HCT116 (cell line): ENCODE measurements at regions not wholly inside any gene's neighbourhood (a gene's known extent, or its start where the extent isn't known, plus 50 kb on each side); places are given as distances from the start of the nearest gene placed in this dataset.

Experiments
- ATAC-seq: fragments of 200-7000 bp; cut with Tn5 transposase; 2 replicates; pipeline ENCODE4 v1.9.1; 2020; ENCODE audit warnings: mild to moderate bottlenecking, moderate library complexity
- BruUV-seq: library from RNA; stranded (reverse); fragments of 400-500 nt; replicated peaks from 2 replicates; lab custom pipeline; 2021; lab: Mats Ljungman, UMichigan
- CTCF ChIA-PET: fragments of 300-600 bp; sonication (Branson Sonifier 250); formaldehyde crosslinking; loops from one replicate; lab custom pipeline; 2021; ENCODE audit warnings: antibody characterized with exemption; lab: Charles Lee
- POLR2A ChIA-PET: fragments of 300-600, 350-600 bp; sonication (Branson Sonifier 250); formaldehyde crosslinking; loops from one replicate; lab custom pipeline; 2021; ENCODE audit warnings: antibody characterized with exemption; lab: Charles Lee
- RAD21 ChIA-PET, 2 experiments: fragments of 300-600 bp; sonication (Branson Sonifier 250); formaldehyde crosslinking; loops; one replicate each; lab custom pipeline; 2023; ENCODE audit warnings: low total read pairs in 2 of 2; ENCODE audit not compliant: uncharacterized antibody in 2 of 2, unreplicated experiment in 2 of 2, low non-redundant PET in 1 of 2; lab: Charles Lee
- DNase-seq: peaks from one replicate; pipeline ENCODE4 v3.0.0-alpha.2; 2010; ENCODE audit warnings: low read depth, low spot score
- H2AFZ ChIP-seq: fragments of 200-600 bp; shearing (Covaris generic), sonication (generic); 2 replicates; pipeline ENCODE4 v1.6.1; 2017; ENCODE audit warnings: low read depth, mixed run types, mixed read lengths, antibody characterized with exemption, low read length; ENCODE audit not compliant: poor library complexity, severe bottlenecking
- H3K27ac ChIP-seq: 2 replicates; pipeline ENCODE4 v1.5.1; 2012; ENCODE audit warnings: low read depth, low read length
- H3K27me3 ChIP-seq: fragments of 200-600 bp; sonication (generic); 2 replicates; pipeline ENCODE4 v1.6.1; 2016; ENCODE audit warnings: mixed run types, low read length, mixed read lengths; ENCODE audit not compliant: insufficient read depth
- H3K36me3 ChIP-seq, 2 experiments: fragments of 200-500 bp in 1 of 2; fragments of 200-600 bp in 1 of 2; sonication (Bioruptor generic) in 1 of 2; sonication (generic) in 1 of 2; 2 replicates each; pipeline versions ENCODE4 v1.5.1 to v1.6.1; 2014 to 2016; ENCODE audit warnings: low read length in 2 of 2, inconsistent platforms in 1 of 2, mixed read lengths in 1 of 2, mixed run types in 1 of 2; ENCODE audit not compliant: insufficient read depth in 2 of 2, control insufficient read depth in 1 of 2
- H3K4me1 ChIP-seq, 2 experiments: fragments of 200-600 bp in 1 of 2; sonication (generic) in 1 of 2; 2 replicates each; pipeline versions ENCODE4 v1.5.1 to v1.6.1; 2012 to 2017; ENCODE audit warnings: low read length in 2 of 2, inconsistent platforms in 1 of 2, mild to moderate bottlenecking in 1 of 2, mixed read lengths in 1 of 2, mixed run types in 1 of 2, moderate library complexity in 1 of 2; ENCODE audit not compliant: insufficient read depth in 2 of 2, control insufficient read depth in 1 of 2
- H3K4me2 ChIP-seq: fragments of 200-600 bp; sonication (generic); 2 replicates; pipeline ENCODE4 v1.6.1; 2017; ENCODE audit warnings: mixed run types, low read length, mixed read lengths
- H3K4me3 ChIP-seq, 2 experiments: fragments of 200-600 bp in 1 of 2; sonication (generic) in 1 of 2; replicated peaks in 1 of 2; 2 replicates each; pipeline ENCODE4 v1.5.1; 2011 to 2016; ENCODE audit warnings: low read length in 2 of 2, control low read depth in 1 of 2, low read depth in 1 of 2, mild to moderate bottlenecking in 1 of 2, mixed read lengths in 1 of 2, mixed run types in 1 of 2
- H3K79me2 ChIP-seq: fragments of 200-600 bp; sonication (generic); 2 replicates; pipeline ENCODE4 v1.6.1; 2017; ENCODE audit warnings: mild to moderate bottlenecking, mixed run types, low read length, moderate library complexity, mixed read lengths; ENCODE audit not compliant: insufficient read depth
- H3K9ac ChIP-seq: fragments of 200-600 bp; sonication (generic); 2 replicates; pipeline ENCODE4 v1.6.1; 2016; ENCODE audit warnings: low read length, mixed read lengths
- H3K9me2 ChIP-seq: fragments of 200-600 bp; sonication (generic), shearing (Covaris generic); 2 replicates; pipeline ENCODE4 v1.6.1; 2017; ENCODE audit warnings: mixed run types, mild to moderate bottlenecking, moderate library complexity; ENCODE audit not compliant: insufficient read depth
- H3K9me3 ChIP-seq, 2 experiments: fragments of 200-500 bp in 1 of 2; fragments of 200-600 bp in 1 of 2; sonication (Bioruptor generic) in 1 of 2; sonication (generic) in 1 of 2; 2 replicates each; pipeline ENCODE4 v1.6.1; 2014 to 2017; ENCODE audit warnings: low read length in 2 of 2, mixed read lengths in 2 of 2, inconsistent platforms in 1 of 2, low read depth in 1 of 2, mild to moderate bottlenecking in 1 of 2, mixed run types in 1 of 2, moderate library complexity in 1 of 2; ENCODE audit not compliant: control insufficient read depth in 1 of 2, insufficient read depth in 1 of 2
- H4K20me1 ChIP-seq: fragments of 200-600 bp; sonication (generic), shearing (Covaris generic); 2 replicates; pipeline ENCODE4 v1.6.1; 2017; ENCODE audit warnings: mixed run types, mild to moderate bottlenecking, moderate library complexity; ENCODE audit not compliant: insufficient read depth
- ATF3 ChIP-seq: IDR thresholded peaks from 2 replicates; pipeline ENCODE4 v1.6.1; 2012
- CBX3 ChIP-seq: IDR thresholded peaks from 2 replicates; pipeline ENCODE4 v1.6.1; 2012; ENCODE audit warnings: low read depth
- CEBPB ChIP-seq: IDR thresholded peaks from 2 replicates; pipeline ENCODE4 v1.6.1; 2012; ENCODE audit warnings: low read depth
- ELF1 ChIP-seq: IDR thresholded peaks from 2 replicates; pipeline ENCODE4 v1.6.1; 2012; ENCODE audit warnings: low read depth, borderline replicate concordance
- FOSL1 ChIP-seq: IDR thresholded peaks from 2 replicates; pipeline ENCODE4 v1.6.1; 2012; ENCODE audit warnings: low read depth
- POLR2AphosphoS5 ChIP-seq: IDR thresholded peaks from 2 replicates; pipeline ENCODE4 v1.6.1; 2011; ENCODE audit warnings: mild to moderate bottlenecking, low read depth, low read length, moderate library complexity
- REST ChIP-seq: IDR thresholded peaks from 2 replicates; pipeline ENCODE4 v1.6.1; 2012; ENCODE audit warnings: low read depth
- SIN3A ChIP-seq: IDR thresholded peaks from 2 replicates; pipeline ENCODE4 v1.6.1; 2012; ENCODE audit warnings: low read depth
- YY1 ChIP-seq: IDR thresholded peaks from 2 replicates; pipeline ENCODE4 v1.6.1; 2011; ENCODE audit warnings: low read length, low read depth, moderate library complexity, mild to moderate bottlenecking; ENCODE audit not compliant: insufficient replicate concordance; ENCODE audit errors: extremely low read depth
- ZBTB33 ChIP-seq: IDR thresholded peaks from 2 replicates; pipeline ENCODE4 v1.6.1; 2011; ENCODE audit warnings: mild to moderate bottlenecking, low read length, moderate library complexity; ENCODE audit not compliant: insufficient replicate concordance; ENCODE audit errors: extremely low read depth
- ZFX ChIP-seq: fragments of 450-650 bp; IDR thresholded peaks from 2 replicates; pipeline ENCODE4 v1.6.1; 2017
- ZNF274 ChIP-seq: fragments of 200-500 bp; sonication (Bioruptor generic); IDR thresholded peaks from 2 replicates; pipeline ENCODE4 v1.6.1; 2014; ENCODE audit warnings: mild to moderate bottlenecking, low read depth, low read length, inconsistent platforms
- intact Hi-C: fragments of 100-400 bp; cut with micrococcal nuclease; formaldehyde crosslinking; loops from 2 replicates; pipeline ENCODE4 v1.10.0; 2022

GRCh38 chr11:123299721-123300120 is 104.7 kb upstream of the CLMP start:
- no peak overlapping the region for H3K9ac ChIP-seq

More at GRCh38 chr11:123299721-123300120, 104.7 kb upstream of the CLMP start:
- TF ChIP-seq FOSL1 = no peak
- TF ChIP-seq CEBPB = no peak
- no peak for TF ChIP-seq REST
- TF ChIP-seq POLR2AphosphoS5 = no peak
- TF ChIP-seq SIN3A = no peak
- TF ChIP-seq YY1 = no peak
- no peak for TF ChIP-seq ELF1
- no peak for TF ChIP-seq ZBTB33
- no peak for TF ChIP-seq ZFX
- TF ChIP-seq ATF3 = no peak
- TF ChIP-seq ZNF274 = no peak
- TF ChIP-seq CBX3 = no peak
- TF ChIP-seq, all 23 proteins: peak for 0
- RAD21 ChIA-PET = no interaction called here
- CTCF ChIA-PET = interaction anchor here (0.6 to 1.4 kb wide), 3 partner anchors 53 to 637 kb away, joined by 3 to 5 read pairs (median 4); no protein-coding TSS in a partner anchor
- H3K9me3 ChIP-seq = no peaks in the 10 kb centered on the region
- H2AFZ ChIP-seq = no peak overlapping the region
- no TSS peak for BruUV-seq
- no peaks in the 10 kb centered on the region for H3K9me2 ChIP-seq
- peaks cover 2 to 15% of the 10 kb centered on the region in 2 experiments; a peak in 2 of 4 replicates for H3K4me1 ChIP-seq
- no peak overlapping the region for H3K4me2 ChIP-seq
- POLR2A ChIA-PET = no interaction called here
- no peaks in the 10 kb centered on the region for H4K20me1 ChIP-seq
- no peaks in the 10 kb centered on the region for H3K79me2 ChIP-seq
- H3K27ac ChIP-seq = no peak overlapping the region
- intact Hi-C loops = loop anchor here (5.0 to 10.0 kb wide), 2 partner anchors 108 to 275 kb away; no protein-coding TSS in a partner anchor
- no peak overlapping the region for H3K4me3 ChIP-seq
- no peaks in the 10 kb centered on the region for H3K27me3 ChIP-seq
- ATAC-seq = no peak
- DNase-seq = no peak
- no peaks in the 10 kb centered on the region for H3K36me3 ChIP-seq
